HepG2 (cell line): ENCODE measurements at regions not wholly inside any gene's neighbourhood (a gene's known extent, or its start where the extent isn't known, plus 50 kb on each side); places are given as distances from the start of the nearest gene placed in this dataset.

Experiments used
- ATAC-seq: fragments of 200-7000 bp; cut with Tn5 transposase; 3 replicates; pipeline ENCODE4 v1.9.1; 2020; ENCODE audit warnings: mild to moderate bottlenecking, moderate library complexity
- BruUV-seq: library from RNA; stranded (reverse); fragments of 400-500 nt; replicated peaks from 2 replicates; lab custom pipeline; 2021; lab: Mats Ljungman, UMichigan
- CTCF ChIA-PET: fragments of 300-600 bp; formaldehyde crosslinking; extraction: SDS; loops from one replicate; lab custom pipeline; 2021; ENCODE audit warnings: low total read pairs, inconsistent platforms, low intra/inter-chr PET ratio; lab: Yijun Ruan, JAX
- POLR2A ChIA-PET: fragments of 350-600 bp; sonication (Branson Sonifier 250); formaldehyde crosslinking; loops from one replicate; lab custom pipeline; 2020; ENCODE audit warnings: antibody characterized with exemption, inconsistent platforms; lab: Yijun Ruan, JAX
- DNase-seq: peaks from one replicate; pipeline ENCODE4 v3.0.0-alpha.2; 2015; ENCODE audit warnings: low spot score
- FAIRE-seq: peaks from 3 replicates; lab custom pipeline; 2011; peaks lifted over from hg19 to GRCh38; lab: Jason Lieb, UNC
- H2AFZ ChIP-seq: one replicate; pipeline ENCODE4 v1.6.1; 2011; ENCODE audit warnings: low read length, inconsistent platforms
- H3K27ac ChIP-seq: fragments of 300-600 bp; 3 replicates; pipeline ENCODE4 v1.8.0; 2011; ENCODE audit warnings: mixed run types, mild to moderate bottlenecking, mixed read lengths, low read length, inconsistent platforms; ENCODE audit not compliant: insufficient read depth; ENCODE audit errors: extremely low read length
- H3K27me3 ChIP-seq, 2 experiments: fragments of 200-600 bp in 1 of 2; 2 replicates in 1 of 2; 3 replicates in 1 of 2; pipeline versions ENCODE4 v1.6.0 to v1.8.0; 2011; ENCODE audit warnings: low read length in 2 of 2, mild to moderate bottlenecking in 2 of 2, moderate library complexity in 2 of 2, inconsistent platforms in 1 of 2; ENCODE audit not compliant: insufficient read depth in 2 of 2, control insufficient read depth in 1 of 2
- H3K36me3 ChIP-seq, 2 experiments: fragments of 200-600 bp in 1 of 2; replicated peaks in 1 of 2; 2 replicates in 1 of 2; 3 replicates in 1 of 2; pipeline versions ENCODE4 v1.5.1 to v1.8.0; 2011; ENCODE audit warnings: low read length in 2 of 2, inconsistent platforms in 1 of 2; ENCODE audit not compliant: insufficient read depth in 2 of 2, control insufficient read depth in 1 of 2
- H3K4me1 ChIP-seq: 2 replicates; pipeline ENCODE4 v1.5.1; 2012; ENCODE audit warnings: low read length, inconsistent platforms; ENCODE audit not compliant: insufficient read depth
- H3K4me2 ChIP-seq: 2 replicates; pipeline ENCODE4 v1.6.0; 2011; ENCODE audit warnings: low read depth, low read length, inconsistent platforms
- H3K4me3 ChIP-seq, 3 experiments: fragments of 200-600 bp in 1 of 3; sonication (generic), shearing (Covaris generic) in 1 of 3; replicated peaks in 1 of 3; 2 replicates each; pipeline ENCODE4 v1.5.1; 2011 to 2016; ENCODE audit warnings: low read length in 3 of 3, inconsistent platforms in 2 of 3, low read depth in 2 of 3, mild to moderate bottlenecking in 2 of 3, control low read depth in 1 of 3, mixed read lengths in 1 of 3; ENCODE audit not compliant: insufficient read depth in 1 of 3
- H3K79me2 ChIP-seq: one replicate; pipeline ENCODE4 v1.6.1; 2011; ENCODE audit warnings: low read length, inconsistent platforms; ENCODE audit not compliant: insufficient read depth
- H3K9ac ChIP-seq: 2 replicates; pipeline ENCODE4 v1.6.0; 2011; ENCODE audit warnings: mild to moderate bottlenecking, low read depth, low read length, inconsistent platforms; ENCODE audit not compliant: insufficient read depth
- H3K9me3 ChIP-seq: 2 replicates; pipeline ENCODE4 v1.5.1; 2012; ENCODE audit warnings: mild to moderate bottlenecking, low read length
- H4K20me1 ChIP-seq: 2 replicates; pipeline ENCODE4 v1.6.0; 2011; ENCODE audit warnings: inconsistent platforms, mild to moderate bottlenecking, low read length, moderate library complexity; ENCODE audit not compliant: insufficient read depth
- FOXK1 ChIP-seq: sonication (generic); formaldehyde crosslinking; IDR thresholded peaks from 2 replicates; pipeline ENCODE4 v1.4.0; 2020; ENCODE audit warnings: low read depth, missing genetic modification reagents, borderline replicate concordance
- GMEB1 ChIP-seq: sonication (generic); formaldehyde crosslinking; IDR thresholded peaks from 2 replicates; pipeline ENCODE4 v1.5.1; 2020; ENCODE audit warnings: missing genetic modification reagents, mild to moderate bottlenecking, borderline replicate concordance
- HDAC6 ChIP-seq: fragments of 200-600 bp; sonication (generic); IDR thresholded peaks from 2 replicates; pipeline ENCODE4 v1.7.0; 2017; ENCODE audit warnings: mild to moderate bottlenecking, antibody characterized with exemption, low read length, low read depth
- KAT8 ChIP-seq: IDR thresholded peaks from 2 replicates; pipeline ENCODE4 v1.6.1; 2016; ENCODE audit warnings: missing genetic modification reagents, missing compliant biosample characterization
- KLF9 ChIP-seq: IDR thresholded peaks from 2 replicates; pipeline ENCODE4 v1.6.1; 2016; ENCODE audit warnings: low read depth
- KMT2B ChIP-seq: IDR thresholded peaks from 2 replicates; pipeline ENCODE4 v1.6.1; 2016; ENCODE audit warnings: missing genetic modification reagents, missing compliant biosample characterization
- NFE2L2 ChIP-seq: fragments of 150-350 bp; IDR thresholded peaks from 2 replicates; pipeline ENCODE4 v1.6.1; 2014; ENCODE audit warnings: low read length
- NFKB2 ChIP-seq: sonication (generic); formaldehyde crosslinking; IDR thresholded peaks from 2 replicates; pipeline ENCODE4 v1.4.0; 2020; ENCODE audit warnings: missing genetic modification reagents, borderline replicate concordance
- PHF20 ChIP-seq: sonication (generic); formaldehyde crosslinking; IDR thresholded peaks from 2 replicates; pipeline ENCODE4 v1.5.0; 2020; ENCODE audit warnings: mild to moderate bottlenecking, missing genetic modification reagents
- PITX1 ChIP-seq: sonication (generic); formaldehyde crosslinking; IDR thresholded peaks from 2 replicates; pipeline ENCODE4 v1.5.1; 2020; ENCODE audit warnings: mild to moderate bottlenecking, missing genetic modification reagents
- SIN3B ChIP-seq: fragments of 150-350 bp; IDR thresholded peaks from 2 replicates; pipeline ENCODE4 v1.6.1; 2014; ENCODE audit warnings: low read length
- TRIM22 ChIP-seq: fragments of 450-650 bp; IDR thresholded peaks from 2 replicates; pipeline ENCODE4 v1.6.1; 2017
- TSC22D2 ChIP-seq: sonication (generic); formaldehyde crosslinking; IDR thresholded peaks from 2 replicates; pipeline ENCODE4 v1.5.1; 2020; ENCODE audit warnings: missing genetic modification reagents, mild to moderate bottlenecking, borderline replicate concordance
- ZNF550 ChIP-seq: sonication (generic); formaldehyde crosslinking; IDR thresholded peaks from 2 replicates; pipeline ENCODE4 v1.4.0; 2020; ENCODE audit warnings: mild to moderate bottlenecking, missing genetic modification reagents, borderline replicate concordance
- ZNF574 ChIP-seq: sonication (generic); formaldehyde crosslinking; IDR thresholded peaks from 2 replicates; pipeline ENCODE4 v1.4.0; 2020; ENCODE audit warnings: missing genetic modification reagents
- ZNF839 ChIP-seq: sonication (generic); formaldehyde crosslinking; IDR thresholded peaks from 2 replicates; pipeline ENCODE4 v1.4.0; 2020; ENCODE audit warnings: missing genetic modification reagents, mild to moderate bottlenecking, borderline replicate concordance
- ZNF883 ChIP-seq: sonication (generic); formaldehyde crosslinking; IDR thresholded peaks from 2 replicates; pipeline ENCODE4 v1.5.1; 2020; ENCODE audit warnings: mild to moderate bottlenecking, missing genetic modification reagents; ENCODE audit errors: not compliant biosample characterization
- WGBS: methylation state at CpG from one replicate; pipeline ENCODE4 v1.1.6; 2017; ENCODE audit warnings: low lambda C conversion rate; 5-methylcytosine and 5-hydroxymethylcytosine counted together
- in situ Hi-C: cut with HindIII; loops from 2 replicates; pipeline ENCODE4 v1.10.0; 2017; ENCODE audit warnings: low pct_unique_long_range_greater_than_20kb; ENCODE audit not compliant: extremely low pct_ligation_motif_present
- intact Hi-C: fragments of 100-400 bp; cut with micrococcal nuclease; formaldehyde crosslinking; loops from one replicate; pipeline ENCODE4 v1.10.0; 2022; ENCODE audit not compliant: unreplicated experiment
- TF ChIP-seq, protein P1 (sequence below): sonication (generic); formaldehyde crosslinking; IDR thresholded peaks from 2 replicates; pipeline ENCODE4 v1.4.0; 2020; ENCODE audit warnings: missing genetic modification reagents

- TF ChIP-seq ZNF883 (CRISPR knock-in tag) (no peak), ZNF574 (no peak), KLF9 (no peak), ZNF550 (CRISPR knock-in tag) (no peak), NFE2L2 (no peak)
- TF ChIP-seq, all 625 proteins: peak for 0
These were observed 63.5 kb upstream of the GLS start (continued) for GRCh38 chr2:190817082-190817481.

DNA sequence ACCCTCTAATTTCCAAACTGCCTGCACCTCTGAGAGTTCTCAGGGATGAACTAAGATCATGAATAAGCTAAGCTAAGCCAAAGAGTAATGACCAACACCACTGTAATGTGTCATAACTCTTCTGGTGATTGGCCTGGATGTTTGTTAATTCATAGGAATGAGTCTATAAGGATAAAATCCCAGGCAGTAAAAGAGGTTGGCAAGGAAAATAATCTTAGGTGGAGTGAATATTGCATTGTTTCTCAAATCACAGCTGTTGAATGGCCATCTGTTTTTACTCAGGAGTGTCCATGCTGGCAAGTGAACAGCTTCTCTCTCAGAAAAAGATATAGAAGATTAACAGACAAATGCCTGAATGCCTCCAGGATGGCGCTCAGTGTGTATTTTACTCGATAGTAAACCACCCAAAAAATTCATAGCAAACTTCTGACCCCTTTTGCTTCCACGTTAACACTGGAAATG is 60.8 kb upstream of the GLS start:
- Histone ChIP-seq H3K4me2 (no peak overlapping the region), H3K4me1 (peaks cover 18% of the 10 kb centered on the region), H3K27me3 (no peaks in the 10 kb centered on the region), H3K4me3 (no peak overlapping the region), H3K9ac (no peak overlapping the region), H4K20me1 (no peaks in the 10 kb centered on the region), H3K79me2 (no peaks in the 10 kb centered on the region), H3K9me3 (no peaks in the 10 kb centered on the region), H2AFZ (no peak overlapping the region), H3K27ac (no peak overlapping the region), H3K36me3 (no peaks in the 10 kb centered on the region)
- in situ Hi-C loops: no loop called here
- ATAC-seq (no peak), FAIRE-seq (no peak), DNase-seq (no peak)
- BruUV-seq: no TSS peak
- WGBS: 71% methylated on average over 3 of the region's 3 CpGs
- ChIA-PET CTCF (no interaction called here), POLR2A (no interaction called here)
- intact Hi-C loops: loop anchor here (10.0 kb wide), 1 partner anchor 195 kb away; the partner anchor contains the start of gene STAT1
- TF ChIP-seq HDAC6 (no peak), FOXK1 (CRISPR knock-in tag) (no peak), PHF20 (CRISPR knock-in tag) (no peak), GMEB1 (CRISPR knock-in tag) (no peak), TRIM22 (no peak), ZNF839 (CRISPR knock-in tag) (no peak), PITX1 (CRISPR knock-in tag) (no peak), SIN3B (no peak), KMT2B (no peak), KAT8 (CRISPR knock-in tag) (no peak), TSC22D2 (no peak), NFKB2 (CRISPR knock-in tag) (no peak)
- TF ChIP-seq, protein P1, sequence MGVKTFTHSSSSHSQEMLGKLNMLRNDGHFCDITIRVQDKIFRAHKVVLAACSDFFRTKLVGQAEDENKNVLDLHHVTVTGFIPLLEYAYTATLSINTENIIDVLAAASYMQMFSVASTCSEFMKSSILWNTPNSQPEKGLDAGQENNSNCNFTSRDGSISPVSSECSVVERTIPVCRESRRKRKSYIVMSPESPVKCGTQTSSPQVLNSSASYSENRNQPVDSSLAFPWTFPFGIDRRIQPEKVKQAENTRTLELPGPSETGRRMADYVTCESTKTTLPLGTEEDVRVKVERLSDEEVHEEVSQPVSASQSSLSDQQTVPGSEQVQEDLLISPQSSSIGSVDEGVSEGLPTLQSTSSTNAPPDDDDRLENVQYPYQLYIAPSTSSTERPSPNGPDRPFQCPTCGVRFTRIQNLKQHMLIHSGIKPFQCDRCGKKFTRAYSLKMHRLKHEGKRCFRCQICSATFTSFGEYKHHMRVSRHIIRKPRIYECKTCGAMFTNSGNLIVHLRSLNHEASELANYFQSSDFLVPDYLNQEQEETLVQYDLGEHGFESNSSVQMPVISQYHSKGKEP (CRISPR knock-in tag): no peak
